ENCODE measurements at regions not wholly inside any gene's neighbourhood (a gene's known extent, or its start where the extent isn't known, plus 50 kb on each side); places are given as distances from the start of the nearest gene placed in this dataset.

GRCh38 chr1:191699343-191699742 lies 458.9 kb upstream of the RGS18 start:
- Histone ChIP-seq H2BK15ac (ENCODE audit: low read depth, low read length) (no peak overlapping the region), H3K56ac (ENCODE audit: insufficient read length, low read depth, low read length) (no peak overlapping the region), H3K14ac (ENCODE audit: insufficient read depth, low read length) (no peak overlapping the region), H3K9me3 (ENCODE audit: control insufficient read depth, low read depth, low read length) (no peaks in the 10 kb centered on the region), H2AK5ac (ENCODE audit: insufficient read length, low read length) (no peak overlapping the region), H2AFZ (ENCODE audit: low read length) (no peak overlapping the region), H4K91ac (ENCODE audit: insufficient read length, low read depth, low read length) (no peak overlapping the region), H3K27me3 (ENCODE audit: insufficient read depth, low read length) (no peaks in the 10 kb centered on the region), H3K18ac (ENCODE audit: insufficient read length, low read depth, low read length) (no peak overlapping the region), H3K4me2 (ENCODE audit: insufficient read depth, insufficient read length, low read length) (no peak overlapping the region), H2BK12ac (ENCODE audit: insufficient read length, low read depth, low read length) (no peak overlapping the region), H3K23me2 (ENCODE audit: insufficient read length, low read depth, low read length, poor library complexity, severe bottlenecking) (no peaks in the 10 kb centered on the region), H3K4me1 (ENCODE audit: insufficient read depth, low read length) (no peaks in the 10 kb centered on the region), H2BK5ac (ENCODE audit: insufficient read length, low read length) (no peak overlapping the region), H3K4ac (ENCODE audit: low read depth, low read length) (no peak overlapping the region), H4K20me1 (ENCODE audit: control insufficient read depth, insufficient read depth, insufficient read length) (no peaks in the 10 kb centered on the region), H3K79me2 (ENCODE audit: insufficient read depth, low read length) (no peaks in the 10 kb centered on the region), H3T11ph (ENCODE audit: low read length) (no peak overlapping the region), H2BK20ac (ENCODE audit: low read depth, low read length, poor library complexity, severe bottlenecking) (no peak overlapping the region), H4K8ac (replicated peaks; ENCODE audit: insufficient read length, low read depth, low read length) (no peak overlapping the region), H3K9ac (ENCODE audit: extremely low read depth, insufficient read length, low read length) (no peak overlapping the region), H2BK120ac (ENCODE audit: low read depth, low read length, poor library complexity, severe bottlenecking) (no peak overlapping the region), H3K27ac (ENCODE audit: insufficient read length, low read depth, low read length) (no peak overlapping the region), H3K23ac (ENCODE audit: insufficient read length, low read depth, low read length) (no peak overlapping the region), H3K79me1 (ENCODE audit: insufficient read depth, low read depth, low read length, poor library complexity, severe bottlenecking) (no peaks in the 10 kb centered on the region), H4K5ac (ENCODE audit: insufficient read length, low read depth, low read length) (no peak overlapping the region)
- H3K4me1 Mint-ChIP-seq = no peaks in the 10 kb centered on the region
- H3K9me3 Mint-ChIP-seq = peaks cover under 1 to 8% of the 10 kb centered on the region in 2 experiments; a peak in 3 of 5 replicates
- H3K36me3 Mint-ChIP-seq (ENCODE audit: insufficient read depth in 1 of 3, low read depth in 3 of 3) = peaks cover 0 to 2% (median 1%) of the 10 kb centered on the region in 3 experiments; a peak in 5 of 7 replicates
- no peak overlapping the region for H3K4me3 Mint-ChIP-seq
- no peak for TF ChIP-seq CTCF (conservative IDR thresholded peaks at IDR 0.05)
- H3K27ac Mint-ChIP-seq = no peak overlapping the region
- no CpG with 5 or more reads among the region's 1 CpG for WGBS (ENCODE audit: extremely low coverage, insufficient read length, low lambda C conversion rate)
- no peak for DNase-seq
- no peaks in the 10 kb centered on the region for H3K27me3 Mint-ChIP-seq (ENCODE audit: low read depth)
